ENCODE measurements at regions not wholly inside any gene's neighbourhood (a gene's known extent, or its start where the extent isn't known, plus 50 kb on each side); places are given as distances from the start of the nearest gene placed in this dataset.
"Not testable (repeated sequence)": the region's sequence is repeated elsewhere in the genome, so short reads cannot be mapped to it uniquely, and the experiment has no call there.

- no peak for DNase-seq (ENCODE audit: low spot score in 2 of 2)
Observed at GRCh38 chr1:5691795-5692509, 300.3 kb downstream of the NPHP4 start.

GRCh38 chr1:5690898-5691297 lies 301.3 kb downstream of the NPHP4 start:
- DNase-seq (ENCODE audit: low spot score in 2 of 2) (no peak), FAIRE-seq (no peak)

More at GRCh38 chr1:5691795-5692509, 300.3 kb downstream of the NPHP4 start:
- no peak for FAIRE-seq

DNA sequence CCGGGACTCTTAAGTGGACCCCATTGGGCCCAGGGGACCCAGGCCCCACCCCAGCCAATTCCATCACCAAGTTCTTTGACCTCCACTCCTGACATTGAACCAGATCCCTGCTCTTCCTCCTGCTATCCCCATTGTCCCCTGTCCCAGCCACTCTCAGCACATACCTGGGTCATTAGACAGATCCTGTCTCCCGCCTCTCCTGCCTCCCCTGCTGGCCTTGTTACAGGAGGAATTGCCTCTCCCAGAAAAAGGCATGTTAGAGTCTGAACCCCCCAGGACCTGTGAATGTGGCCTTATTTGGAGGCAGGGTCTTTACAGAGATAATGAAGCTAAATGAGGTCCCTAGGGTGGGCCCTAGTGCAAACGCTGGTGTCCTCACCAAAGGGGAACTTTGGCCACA lies 301.9 kb downstream of the NPHP4 start:
- DNase-seq (ENCODE audit: low spot score in 2 of 2) (no peak), FAIRE-seq (no peak)

DNA sequence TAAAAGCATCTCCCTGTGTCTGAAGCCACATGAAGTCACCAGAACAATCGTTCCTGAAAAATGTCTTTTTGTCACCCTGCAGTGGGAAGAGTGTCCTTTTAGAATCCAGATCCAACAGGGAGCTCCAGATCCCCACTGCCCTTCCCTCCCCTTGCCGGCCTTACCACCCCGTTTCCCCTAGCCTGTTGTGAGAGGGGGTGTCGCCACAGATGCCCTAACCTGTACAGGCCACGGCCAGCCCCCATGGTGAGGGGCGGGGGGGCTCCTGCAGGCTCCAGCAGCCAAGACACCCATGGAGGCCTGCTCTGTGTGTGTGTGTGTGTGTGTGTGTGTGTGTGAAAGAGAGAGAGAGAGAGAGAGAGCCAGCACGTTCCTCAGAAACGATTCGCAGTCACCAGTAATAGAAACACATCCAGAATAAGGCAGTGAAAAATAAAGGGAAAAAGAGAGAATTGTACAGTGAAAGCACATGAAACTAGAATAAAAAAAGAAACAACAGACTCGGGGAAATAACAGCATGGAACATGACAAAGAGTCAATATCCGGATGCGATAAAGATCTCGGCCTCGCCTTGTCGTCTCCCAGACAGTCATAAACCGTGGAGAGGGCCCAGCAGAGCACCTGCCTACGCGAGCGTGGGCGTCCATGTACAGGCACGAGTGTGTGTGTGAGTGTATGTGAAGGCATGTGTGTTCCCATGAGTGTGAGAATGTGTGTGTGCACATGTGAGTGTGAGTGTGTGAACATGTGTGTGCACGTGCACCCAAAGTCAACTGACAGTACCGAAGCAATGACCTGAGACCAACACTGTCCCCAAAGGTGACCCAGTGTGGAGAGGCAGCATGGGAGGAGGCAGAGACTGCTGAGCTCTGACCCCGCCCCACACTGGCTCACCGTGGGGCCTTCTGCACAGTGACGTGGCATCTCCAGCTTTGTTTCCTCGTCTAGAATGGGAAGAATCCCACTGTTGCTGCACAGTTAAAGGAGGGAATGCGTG lies 303.8 kb downstream of the NPHP4 start:
- no peak for FAIRE-seq

GRCh38 chr1:5686925-5687706 lies 305.1 kb downstream of the NPHP4 start:
- DNase-seq (ENCODE audit: low spot score in 2 of 2) (no peak), FAIRE-seq (no peak)

More for the DNA sequence above, 303.8 kb downstream of the NPHP4 start:
- no peak for DNase-seq (ENCODE audit: low spot score in 2 of 2)

DNA sequence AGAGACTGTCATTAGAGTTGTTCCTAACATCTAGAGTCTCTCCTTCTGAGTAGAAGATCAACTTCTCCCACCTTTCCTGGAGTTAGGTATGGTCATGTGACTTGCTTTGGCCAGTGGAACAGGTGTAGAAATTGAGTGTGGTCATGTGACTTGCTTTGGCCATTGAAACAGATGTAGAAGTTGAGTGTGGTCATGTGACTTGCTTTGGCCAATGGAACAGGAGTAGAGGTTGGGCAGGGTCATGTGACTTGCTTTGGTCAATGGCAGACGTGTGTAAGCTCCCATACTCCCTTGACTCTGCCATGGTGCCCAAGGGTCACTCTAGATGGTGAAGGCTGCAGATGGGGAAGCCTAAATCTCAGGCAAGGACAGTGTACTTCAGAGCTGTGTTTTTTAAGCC lies 306.0 kb downstream of the NPHP4 start:
- no peak for FAIRE-seq
- DNase-seq (ENCODE audit: low spot score in 2 of 2), result no peak

DNA sequence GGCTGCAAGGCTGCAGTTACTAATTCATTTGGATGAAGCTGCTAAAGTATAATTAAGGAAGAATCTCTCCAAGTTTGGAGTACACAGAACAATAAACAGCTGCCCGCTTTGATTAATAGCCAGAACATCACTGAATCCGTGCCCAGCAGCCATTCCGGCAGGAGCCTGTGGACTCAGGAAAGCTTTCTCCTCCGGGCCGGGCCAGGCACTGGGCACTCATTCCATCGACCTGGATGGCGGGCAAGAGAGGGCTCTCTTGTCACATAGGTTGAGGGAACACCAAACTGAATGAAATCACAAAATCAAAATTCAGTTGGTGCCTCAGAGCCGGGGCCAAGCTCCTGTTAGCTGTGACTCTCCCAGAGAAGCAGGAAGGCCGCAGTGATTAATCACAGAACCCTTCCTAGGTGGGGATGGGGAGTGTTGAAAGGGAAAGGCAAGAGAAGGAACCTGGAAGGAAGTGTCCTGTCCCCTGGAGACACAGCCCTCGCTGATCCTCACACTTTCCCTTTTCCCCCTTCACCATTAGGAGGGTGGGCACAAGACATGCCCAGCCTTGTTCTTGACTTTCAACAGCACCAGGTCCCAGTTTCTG lies 306.7 kb downstream of the NPHP4 start:
- DNase-seq (ENCODE audit: low spot score in 2 of 2) (no peak), FAIRE-seq (no peak)

GRCh38 chr1:5684791-5685190 lies 307.4 kb downstream of the NPHP4 start:
- DNase-seq (ENCODE audit: low spot score in 2 of 2) (no peak), FAIRE-seq (no peak)

DNA sequence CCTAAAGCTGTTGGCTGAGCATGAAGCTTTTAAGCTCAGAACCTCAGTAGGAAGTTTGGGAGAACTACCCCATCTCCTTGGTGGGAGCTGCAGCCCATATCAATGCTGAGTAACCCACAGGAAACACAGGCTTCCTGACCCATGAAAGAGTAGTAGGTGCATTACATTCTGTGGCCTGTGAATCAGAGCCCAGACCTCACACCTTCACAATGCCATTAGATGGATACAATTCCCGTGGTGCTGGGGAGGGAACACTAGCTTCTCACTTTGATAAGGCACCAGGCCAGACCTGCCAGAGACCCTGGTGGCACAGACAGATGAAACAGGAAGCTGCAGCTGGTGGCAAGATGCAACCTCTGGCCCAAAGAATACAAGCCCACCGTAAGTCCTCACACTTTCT lies 308.8 kb downstream of the NPHP4 start:
- no peak for FAIRE-seq
- DNase-seq (ENCODE audit: low spot score in 2 of 2), result no peak

DNA sequence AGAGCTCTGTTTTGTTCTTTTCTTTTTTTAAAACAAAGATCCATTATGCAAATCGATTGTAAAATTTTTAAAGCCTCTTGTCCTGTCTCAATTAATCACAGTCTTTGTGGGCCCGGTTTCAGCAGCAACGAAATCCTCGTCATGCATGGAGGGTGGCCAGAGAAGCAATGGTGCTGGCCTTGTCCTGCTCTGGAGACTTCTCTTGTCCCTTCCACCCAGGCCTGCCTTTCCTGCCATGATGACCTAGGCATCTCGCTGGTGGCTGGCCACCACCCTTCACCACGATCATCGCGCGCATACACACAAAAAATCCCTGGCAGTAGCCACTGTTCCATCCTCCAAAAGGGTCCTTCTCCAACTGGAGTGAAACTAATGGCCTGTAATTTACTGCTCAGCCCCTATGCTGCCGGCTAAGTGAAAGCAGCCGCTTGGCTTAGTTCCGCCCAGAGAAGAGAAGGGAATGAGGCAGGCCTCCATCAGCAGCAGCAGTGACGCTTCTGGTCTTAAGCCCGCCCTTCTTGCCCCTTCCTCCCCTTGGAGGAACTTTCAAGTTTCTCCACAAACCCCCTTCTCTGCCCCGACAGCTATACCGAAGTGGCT lies 309.5 kb downstream of the NPHP4 start:
- FAIRE-seq (no peak), DNase-seq (ENCODE audit: low spot score in 2 of 2) (no peak)

GRCh38 chr1:5681654-5682053 lies 310.6 kb downstream of the NPHP4 start:
- DNase-seq (ENCODE audit: low spot score in 2 of 2), result no peak
- FAIRE-seq, result no peak

DNA sequence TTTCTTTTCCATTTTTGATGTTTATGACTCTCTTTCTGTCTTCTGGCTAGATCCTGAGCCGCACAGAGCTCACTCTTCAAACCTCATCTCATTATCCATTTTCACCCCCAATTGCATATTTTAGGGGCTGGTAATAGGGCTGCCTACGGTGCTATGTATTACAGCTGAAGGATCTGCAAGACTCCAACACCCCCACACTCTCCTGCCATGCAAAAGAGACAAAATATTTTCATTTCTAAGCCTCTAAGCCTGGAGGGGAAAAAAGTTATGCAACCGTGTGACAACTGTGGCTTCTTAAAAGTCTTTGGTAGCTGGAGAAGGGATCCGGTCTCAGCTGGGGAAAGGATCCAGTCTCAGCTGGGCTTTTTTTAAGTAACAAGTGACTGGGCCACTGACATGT lies 311.6 kb downstream of the NPHP4 start:
- no peak for DNase-seq (ENCODE audit: low spot score in 2 of 2)
- FAIRE-seq, result no peak

GRCh38 chr1:5678759-5679158 lies 313.5 kb downstream of the NPHP4 start:
- FAIRE-seq (no peak), DNase-seq (ENCODE audit: low spot score in 2 of 2) (no peak)

DNA sequence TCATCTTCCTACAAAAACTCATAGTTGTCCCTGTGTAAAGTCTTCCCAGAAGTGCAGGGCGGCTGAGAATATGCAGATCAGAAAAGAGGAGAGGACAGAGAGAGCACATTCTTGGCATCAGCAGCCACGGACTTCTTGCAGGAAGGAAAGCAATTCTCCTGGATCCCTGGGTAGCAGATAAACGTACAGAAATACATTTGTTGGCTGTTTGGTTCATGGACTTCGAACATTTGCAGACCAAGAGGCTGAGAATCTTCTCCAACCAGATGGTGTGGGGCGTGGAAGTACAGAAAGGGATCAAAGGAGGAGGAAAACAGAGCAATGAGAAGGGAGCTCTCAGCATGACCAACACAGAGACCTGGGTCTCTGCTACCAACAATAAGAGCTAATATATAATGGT lies 319.9 kb downstream of the NPHP4 start:
- not testable (repeated sequence) for DNase-seq (ENCODE audit: low spot score in 2 of 2)

GRCh38 chr1:5670590-5671350 lies 321.5 kb downstream of the NPHP4 start:
- FAIRE-seq (no peak), DNase-seq (ENCODE audit: low spot score in 2 of 2) (no peak)

More for the DNA sequence above, 319.9 kb downstream of the NPHP4 start:
- not testable (repeated sequence) for FAIRE-seq

- DNase-seq (ENCODE audit: low spot score in 2 of 2), result no peak
Observed at GRCh38 chr1:5667513-5668325, 324.5 kb downstream of the NPHP4 start.

GRCh38 chr1:5664906-5665875 lies 327.0 kb downstream of the NPHP4 start:
- no peak for FAIRE-seq

More at GRCh38 chr1:5667513-5668325, 324.5 kb downstream of the NPHP4 start:
- FAIRE-seq, result no peak

More at GRCh38 chr1:5664906-5665875, 327.0 kb downstream of the NPHP4 start:
- no peak for DNase-seq (ENCODE audit: low spot score in 2 of 2)
